CD14-positive monocyte (primary cell): ENCODE measurements at regions not wholly inside any gene's neighbourhood (a gene's known extent, or its start where the extent isn't known, plus 50 kb on each side); places are given as distances from the start of the nearest gene placed in this dataset.

Source experiments
- DNase-seq, 3 donors: peaks; one replicate each; pipeline ENCODE4 v3.0.0-alpha.2; 2011 to 2022
- H2AFZ ChIP-seq: 2 replicates; pipeline ENCODE4 v1.6.0; 2012; ENCODE audit warnings: mild to moderate bottlenecking, low read depth, low read length, inconsistent platforms; ENCODE audit not compliant: insufficient read depth, poor library complexity, severe bottlenecking
- H3K27ac ChIP-seq, 2 donors: 1 replicate in 1 of 2; 2 replicates in 1 of 2; pipeline ENCODE4 v1.5.1; 2012 to 2013; ENCODE audit warnings: low read length in 2 of 2, control low read depth in 1 of 2, inconsistent platforms in 1 of 2, low read depth in 1 of 2, mild to moderate bottlenecking in 1 of 2
- H3K27me3 ChIP-seq, 2 donors: one replicate each; pipeline versions ENCODE4 v1.6.0 to v1.6.1; 2011 to 2013; ENCODE audit warnings: low read length in 2 of 2; ENCODE audit not compliant: control insufficient read depth in 2 of 2, insufficient read depth in 2 of 2
- H3K36me3 ChIP-seq, 2 donors: replicated peaks in 1 of 2; 1 replicate in 1 of 2; 2 replicates in 1 of 2; pipeline versions ENCODE4 v1.5.1 to v1.6.1; 2012 to 2013; ENCODE audit warnings: low read length in 2 of 2, control low read depth in 1 of 2, inconsistent platforms in 1 of 2, mild to moderate bottlenecking in 1 of 2; ENCODE audit not compliant: insufficient read depth in 2 of 2, control insufficient read depth in 1 of 2
- H3K4me1 ChIP-seq, 2 donors: 1 replicate in 1 of 2; 2 replicates in 1 of 2; pipeline versions ENCODE4 v1.5.1 to v1.6.1; 2012 to 2013; ENCODE audit warnings: low read length in 2 of 2, control low read depth in 1 of 2, inconsistent platforms in 1 of 2, mild to moderate bottlenecking in 1 of 2, moderate library complexity in 1 of 2; ENCODE audit not compliant: insufficient read depth in 2 of 2, control insufficient read depth in 1 of 2
- H3K4me2 ChIP-seq: replicated peaks from 2 replicates; pipeline ENCODE3; 2012; ENCODE audit warnings: low read length, moderate library complexity, mild to moderate bottlenecking; ENCODE audit not compliant: poor library complexity, severe bottlenecking; ENCODE audit errors: extremely low read depth
- H3K4me3 ChIP-seq, 3 experiments: fragments of 200-600 bp in 1 of 3; sonication (generic) in 1 of 3; replicated peaks in 1 of 3; 1 replicate in 2 of 3; 2 replicates in 1 of 3; pipeline ENCODE4 v1.5.1; 2011 to 2013; ENCODE audit warnings: low read length in 3 of 3, mild to moderate bottlenecking in 3 of 3, control low read depth in 2 of 3, low read depth in 2 of 3, inconsistent platforms in 1 of 3, moderate library complexity in 1 of 3
- H3K79me2 ChIP-seq: 2 replicates; pipeline ENCODE4 v1.6.0; 2012; ENCODE audit warnings: mild to moderate bottlenecking, control low read depth, inconsistent platforms, low read length, moderate library complexity; ENCODE audit not compliant: insufficient read depth
- H3K9ac ChIP-seq: 2 replicates; pipeline ENCODE4 v1.6.0; 2017; ENCODE audit warnings: low read length, mild to moderate bottlenecking; ENCODE audit not compliant: insufficient read depth, poor library complexity, severe bottlenecking
- H3K9me3 ChIP-seq, 2 donors: replicated peaks in 1 of 2; 1 replicate in 1 of 2; 2 replicates in 1 of 2; pipeline versions ENCODE4 v1.5.1 to v1.6.1; 2012 to 2013; ENCODE audit warnings: low read length in 2 of 2, control low read depth in 1 of 2; ENCODE audit not compliant: control insufficient read depth in 1 of 2, insufficient read depth in 1 of 2
- H4K20me1 ChIP-seq: 2 replicates; pipeline ENCODE4 v1.6.0; 2012; ENCODE audit warnings: mild to moderate bottlenecking, low read length, control low read depth, moderate library complexity; ENCODE audit not compliant: insufficient read depth
- H3K27ac Mint-ChIP-seq, 7 donors: one replicate each; pipeline ENCODE4 v1.8.0; 2020; ENCODE audit warnings: mild to moderate bottlenecking in 7 of 7, mixed read lengths in 7 of 7, moderate library complexity in 6 of 7, inconsistent platforms in 2 of 7
- H3K27me3 Mint-ChIP-seq, 3 donors: one replicate each; pipeline ENCODE4 v1.8.0; 2021 to 2022; ENCODE audit warnings: low read depth in 3 of 3, mild to moderate bottlenecking in 3 of 3, mixed read lengths in 3 of 3, moderate library complexity in 3 of 3, inconsistent platforms in 1 of 3
- H3K36me3 Mint-ChIP-seq, 2 donors: one replicate each; pipeline ENCODE4 v1.8.0; 2020; ENCODE audit warnings: mixed read lengths in 2 of 2, inconsistent platforms in 1 of 2, mild to moderate bottlenecking in 1 of 2
- H3K4me1 Mint-ChIP-seq: one replicate; pipeline ENCODE4 v1.8.0; 2020; ENCODE audit warnings: mild to moderate bottlenecking, mixed read lengths
- H3K4me3 Mint-ChIP-seq, 2 donors: one replicate each; pipeline ENCODE4 v1.8.0; 2020; ENCODE audit warnings: mild to moderate bottlenecking in 2 of 2, mixed read lengths in 2 of 2, moderate library complexity in 1 of 2
- H3K9me3 Mint-ChIP-seq, 7 donors: one replicate each; pipeline ENCODE4 v1.8.0; 2020 to 2022; ENCODE audit warnings: mixed read lengths in 7 of 7, mild to moderate bottlenecking in 6 of 7, moderate library complexity in 6 of 7, inconsistent platforms in 2 of 7
- CTCF ChIP-seq: fragments of 200-600 bp; IDR thresholded peaks from one replicate; pipeline ENCODE4 v1.8.0; 2022; ENCODE audit warnings: antibody characterized with exemption, mild to moderate bottlenecking
- WGBS: methylation state at CpG from one replicate; pipeline ENCODE4 v1.1.5; 2013; ENCODE audit warnings: missing lambda C conversion rate; ENCODE audit not compliant: insufficient coverage; 5-methylcytosine and 5-hydroxymethylcytosine counted together
- intact Hi-C, 2 donors: fragments of 100-400 bp; cut with micrococcal nuclease; formaldehyde crosslinking; loops; one replicate each; pipeline versions ENCODE4 v1.15.0 to v1.15.1; 2023

GRCh38 chr4:87913896-87914295, 61.6 kb upstream of the SPP1 start:
- H3K9me3 ChIP-seq, result no peaks in the 10 kb centered on the region
- H3K4me1 ChIP-seq, result peaks cover 14 to 17% of the 10 kb centered on the region in 2 donors
- Mint-ChIP-seq H3K27me3 (peaks cover 0 to 2% (median 2%) of the 10 kb centered on the region in 3 donors), H3K27ac (no peak overlapping the region), H3K4me1 (peaks cover 17% of the 10 kb centered on the region), H3K36me3 (no peaks in the 10 kb centered on the region), H3K9me3 (peaks cover 0 to 3% (median 0%) of the 10 kb centered on the region in 7 donors), H3K4me3 (no peak overlapping the region)
- intact Hi-C loops, result no loop called here
- WGBS, result no CpG with 5 or more reads among the region's 3 CpGs
- no peaks in the 10 kb centered on the region for H3K27me3 ChIP-seq
- H3K79me2 ChIP-seq, result no peaks in the 10 kb centered on the region
- H3K9ac ChIP-seq, result no peak overlapping the region
- H3K27ac ChIP-seq, result no peak overlapping the region
- no peak overlapping the region for H2AFZ ChIP-seq
- no peak for DNase-seq
- no peak overlapping the region for H3K4me3 ChIP-seq
- no peak for TF ChIP-seq CTCF
- H4K20me1 ChIP-seq, result no peaks in the 10 kb centered on the region
- H3K4me2 ChIP-seq, result no peak overlapping the region
- no peaks in the 10 kb centered on the region for H3K36me3 ChIP-seq

GRCh38 chr4:87915621-87916020, 59.9 kb upstream of the SPP1 start:
- H3K4me2 ChIP-seq, result no peak overlapping the region
- Mint-ChIP-seq H3K4me3 (no peak overlapping the region), H3K36me3 (no peaks in the 10 kb centered on the region), H3K27me3 (peaks cover 0 to 2% (median 2%) of the 10 kb centered on the region in 3 donors), H3K4me1 (peaks cover 20% of the 10 kb centered on the region), H3K27ac (no peak overlapping the region), H3K9me3 (peaks cover 0 to 3% (median 0%) of the 10 kb centered on the region in 7 donors)
- intact Hi-C loops, result no loop called here
- H3K36me3 ChIP-seq, result no peaks in the 10 kb centered on the region
- H3K79me2 ChIP-seq, result no peaks in the 10 kb centered on the region
- H3K9me3 ChIP-seq, result no peaks in the 10 kb centered on the region
- no peak overlapping the region for H3K27ac ChIP-seq
- H3K4me1 ChIP-seq, result peaks cover 14 to 17% of the 10 kb centered on the region in 2 donors
- DNase-seq, result no peak
- no peak overlapping the region for H3K9ac ChIP-seq
- H3K4me3 ChIP-seq, result no peak overlapping the region
- no peak for TF ChIP-seq CTCF
- no peaks in the 10 kb centered on the region for H4K20me1 ChIP-seq
- H2AFZ ChIP-seq, result no peak overlapping the region
- 71% methylated on average over 5 of the region's 6 CpGs for WGBS
- no peaks in the 10 kb centered on the region for H3K27me3 ChIP-seq
